ENCODE measurements at regions not wholly inside any gene's neighbourhood (a gene's known extent, or its start where the extent isn't known, plus 50 kb on each side); places are given as distances from the start of the nearest gene placed in this dataset.
A peak's percentile ranks its signal among the peaks of the same experiment; 100 is the strongest.

GRCh38 chr3:187827723-187828122 is 82.5 kb upstream of the BCL6 start:
- no peak for DNase-seq

DNA sequence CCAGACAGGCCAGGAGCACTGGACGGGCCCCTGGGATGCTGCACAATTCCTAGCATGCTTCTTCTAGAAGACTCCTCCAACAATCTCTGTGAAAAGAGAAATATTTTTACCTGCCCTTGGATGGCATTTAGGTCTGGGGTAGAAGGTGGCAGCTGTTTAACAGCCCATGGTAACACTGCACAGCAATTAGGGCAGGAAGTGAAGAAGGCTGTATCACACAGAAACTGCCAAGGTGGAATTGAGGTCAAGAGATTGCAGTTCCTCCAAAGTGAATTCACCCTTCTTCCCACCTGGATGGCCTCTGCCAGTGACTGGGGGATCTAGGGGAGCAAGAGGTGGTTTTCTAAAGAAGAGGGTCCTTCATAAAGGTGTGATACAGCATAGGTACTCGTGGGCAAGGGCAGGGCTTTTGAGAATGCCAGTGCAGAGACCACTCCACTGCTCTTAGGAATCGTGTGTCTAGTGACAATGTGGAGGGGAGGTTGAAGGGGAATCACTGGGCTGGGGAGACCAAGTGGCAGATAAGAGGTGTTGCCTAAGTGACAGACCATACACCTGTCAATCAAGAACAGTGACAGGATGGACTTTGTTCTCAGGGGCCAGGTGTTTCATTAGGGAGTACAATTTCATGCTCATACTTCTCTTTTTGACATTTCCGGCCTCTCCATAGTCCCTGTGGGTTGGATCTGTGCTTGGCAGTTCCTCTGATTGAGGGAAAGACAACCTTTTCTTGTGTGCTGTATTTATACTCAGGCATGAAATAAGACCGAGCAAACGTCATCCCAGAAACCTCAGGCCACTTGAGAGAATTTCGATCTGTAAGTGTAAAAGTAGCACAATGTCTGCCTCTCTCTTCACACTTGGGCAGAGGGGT is 83.5 kb upstream of the BCL6 start:
- peak in 1 of 2 donors; percentile 16 for DNase-seq

GRCh38 chr3:187830181-187830580 is 84.9 kb upstream of the BCL6 start:
- no peak for DNase-seq

DNA sequence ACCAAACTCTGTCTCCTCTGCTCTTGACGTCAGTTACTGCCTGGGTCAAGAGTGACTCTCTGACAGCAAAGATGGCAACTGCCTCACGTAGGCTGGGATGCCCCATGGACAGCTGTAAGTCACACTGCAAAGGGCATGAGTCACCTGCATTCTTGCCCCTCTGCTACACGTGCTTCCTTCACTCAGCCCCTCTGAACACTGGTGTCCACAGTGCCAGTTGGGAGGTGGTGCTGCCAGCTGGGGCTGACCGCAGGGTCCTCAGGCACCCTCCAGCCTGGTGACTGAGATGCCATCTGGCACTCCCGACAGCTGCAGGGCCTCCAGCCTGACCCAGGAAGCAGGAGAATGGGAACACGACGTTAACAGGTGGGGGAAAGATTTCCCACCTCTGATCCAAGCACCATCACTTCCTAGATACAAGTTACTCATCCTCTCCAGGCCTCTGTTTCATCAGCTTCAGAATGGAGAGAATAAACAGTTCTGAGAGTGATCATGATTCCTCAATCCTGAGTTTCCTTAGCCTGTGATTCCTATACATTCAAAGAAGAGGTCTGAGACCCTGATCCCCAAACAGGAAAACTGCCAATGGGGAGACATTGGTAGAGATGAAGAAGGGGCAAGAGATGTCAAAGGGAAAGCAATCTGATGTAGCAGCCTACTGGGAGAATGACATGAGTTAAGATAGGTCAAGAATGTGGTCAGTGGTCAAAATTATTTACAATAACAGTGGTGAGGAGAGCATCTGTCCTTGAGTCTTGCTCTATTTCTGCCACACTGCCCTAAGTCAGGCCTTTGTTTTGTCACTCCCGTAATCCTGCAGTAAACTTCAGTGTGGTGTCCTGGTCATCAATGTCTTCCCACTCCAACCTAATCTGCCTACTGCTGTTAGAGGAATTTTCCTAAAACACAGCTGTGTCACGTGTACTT is 86.1 kb upstream of the BCL6 start:
- DNase-seq = no peak

GRCh38 chr3:187832202-187832601 is 86.9 kb upstream of the BCL6 start:
- DNase-seq = peak in 1 of 2 donors; percentile 15

DNA sequence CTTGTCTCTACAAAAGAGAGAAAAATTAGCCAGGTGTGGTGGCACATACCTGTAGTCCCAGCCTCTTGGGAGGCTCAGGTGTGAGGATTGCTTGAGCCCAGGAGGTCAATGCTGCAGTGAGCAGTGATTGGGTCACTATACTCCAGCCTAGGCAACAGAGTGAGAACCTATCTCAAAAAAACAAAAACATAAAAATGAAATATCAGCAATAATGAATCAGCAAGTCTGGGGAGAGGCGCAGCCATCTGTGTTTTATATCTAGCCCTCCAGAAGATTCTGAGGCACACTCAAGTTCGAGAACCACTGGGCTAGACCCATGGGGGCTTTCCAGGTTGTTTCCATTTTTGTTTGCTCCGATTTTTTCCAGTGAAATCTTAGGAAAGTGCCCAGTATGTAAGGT is 88.1 kb upstream of the BCL6 start:
- DNase-seq = no peak

- no peak for DNase-seq
Observed at GRCh38 chr3:187833799-187834578, 88.7 kb upstream of the BCL6 start.

GRCh38 chr3:187836823-187837770 is 91.8 kb upstream of the BCL6 start:
- DNase-seq = no peak

- DNase-seq = no peak
Observed at GRCh38 chr3:187838016-187838540, 92.8 kb upstream of the BCL6 start.

- DNase-seq = no peak
Observed at GRCh38 chr3:187839422-187839821, 94.2 kb upstream of the BCL6 start.

DNA sequence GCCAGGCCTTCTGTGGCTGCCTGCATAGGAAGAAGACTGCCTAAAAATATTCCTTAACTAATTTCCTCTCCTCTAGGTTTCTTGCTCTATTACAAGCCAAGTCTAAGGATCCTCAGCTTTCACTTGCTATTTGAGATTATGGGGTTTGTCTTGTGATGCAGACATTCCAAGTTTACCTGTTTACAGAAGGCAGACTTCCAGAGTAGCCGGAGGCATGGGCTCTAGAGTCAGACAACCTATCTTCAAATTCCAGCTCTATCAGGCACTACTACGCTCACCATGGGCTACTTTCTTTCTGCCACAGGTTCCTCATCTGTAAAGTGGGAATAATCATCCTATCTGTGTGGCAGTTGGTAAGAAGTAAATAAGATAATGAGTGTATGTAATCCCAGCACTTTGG is 95.6 kb upstream of the BCL6 start:
- DNase-seq = no peak

- DNase-seq = no peak
Observed at GRCh38 chr3:187841560-187841959, 96.3 kb upstream of the BCL6 start.

GRCh38 chr3:187843654-187844053 is 98.4 kb upstream of the BCL6 start:
- DNase-seq = no peak

DNA sequence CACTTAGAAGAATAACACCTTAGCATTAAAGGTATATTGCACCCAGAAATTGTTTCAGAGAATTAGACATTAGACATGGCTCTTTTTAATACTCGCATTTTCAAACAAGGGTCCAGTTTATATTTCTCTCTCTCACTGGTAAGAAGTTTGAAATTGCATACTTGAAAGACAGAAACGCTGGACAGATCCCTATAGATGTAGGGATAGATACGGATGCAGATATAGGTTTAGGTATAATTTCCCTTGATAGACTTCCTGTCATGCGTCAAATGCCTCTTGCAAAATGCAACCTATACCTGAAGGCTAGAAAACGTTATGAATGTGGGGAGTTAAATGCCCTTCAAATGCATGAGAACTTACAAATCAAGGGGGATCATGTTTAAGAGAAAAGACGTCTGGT is 99.4 kb upstream of the BCL6 start:
- DNase-seq = no peak

- DNase-seq = no peak
Observed at GRCh38 chr3:187845826-187846225, 100.6 kb upstream of the BCL6 start.

DNA sequence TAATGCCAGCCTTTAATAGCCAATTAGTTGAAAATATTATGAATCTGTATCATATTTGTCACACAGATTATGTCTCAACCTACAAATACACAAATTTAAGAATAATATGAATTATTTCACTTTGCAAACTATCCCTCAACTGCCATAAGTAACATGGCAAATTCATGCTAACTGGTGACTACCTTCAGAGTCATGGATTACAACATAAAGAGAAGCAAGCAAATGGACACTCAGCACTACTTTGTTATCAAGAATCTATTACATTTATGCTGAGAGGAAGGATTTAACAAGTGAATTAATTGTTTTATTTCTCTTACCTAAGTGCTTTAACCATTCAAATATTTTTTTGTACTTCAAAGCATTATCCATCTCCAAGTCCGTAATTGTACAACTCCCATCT is 103.1 kb upstream of the BCL6 start:
- no peak for DNase-seq

GRCh38 chr3:187849016-187849654 is 103.9 kb upstream of the BCL6 start:
- DNase-seq = no peak

GRCh38 chr3:187850258-187850921 is 105.1 kb upstream of the BCL6 start:
- no peak for DNase-seq

DNA sequence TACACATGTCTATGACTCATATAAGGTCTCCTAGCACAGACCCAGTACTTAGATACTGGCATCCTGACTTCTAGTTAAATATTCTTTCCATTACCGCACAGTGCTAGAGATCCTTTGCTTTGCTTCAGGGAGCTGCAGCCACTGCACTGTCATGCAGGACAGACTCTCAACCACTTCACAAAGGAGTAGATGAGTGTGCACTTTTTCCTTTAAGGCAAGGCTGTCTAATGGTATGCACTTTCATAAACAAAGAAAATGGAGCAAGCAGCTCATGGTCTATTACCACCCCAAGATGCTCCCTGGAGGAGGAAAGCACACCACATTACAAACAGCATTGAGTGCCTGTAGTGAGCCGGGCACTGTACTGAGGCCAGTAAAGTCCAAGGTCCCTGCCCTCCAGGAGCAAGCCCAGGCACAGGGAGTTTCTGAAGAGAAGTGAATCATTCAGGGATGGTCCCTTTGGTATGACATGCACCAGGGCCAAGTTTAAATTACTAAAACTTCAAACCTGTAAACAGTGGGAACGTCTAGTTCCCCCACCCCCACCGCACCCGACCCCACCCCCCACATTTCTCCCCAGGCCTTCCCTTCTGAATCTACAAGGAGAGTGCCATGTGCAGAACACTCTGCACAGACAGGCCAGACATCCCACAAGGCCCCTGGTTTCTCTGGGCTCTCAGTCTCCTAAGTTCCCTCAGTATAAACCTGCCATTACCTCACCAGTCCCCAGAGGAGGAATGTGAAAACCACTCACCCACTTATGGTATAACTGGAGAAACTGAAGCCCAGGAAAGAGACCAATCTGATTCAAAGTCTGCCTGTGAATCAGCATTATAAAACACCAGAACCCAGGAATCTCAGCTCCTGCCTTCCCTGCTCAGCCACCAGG is 107.8 kb upstream of the BCL6 start:
- no peak for DNase-seq

Data from CD4-positive, alpha-beta T cell treated with Interferon alpha-2 for 1 hour (primary cell).